Adrenal gland (tissue), 5 donors: ENCODE measurements at regions not wholly inside any gene's neighbourhood (a gene's known extent, or its start where the extent isn't known, plus 50 kb on each side); places are given as distances from the start of the nearest gene placed in this dataset.

Source experiments
- CTCF ChIP-seq, 6 experiments: fragments of 450-650 bp in 4 of 6; fragments of 200-600 bp in 2 of 6; sonication (generic) in 1 of 6; IDR thresholded peaks; 1 replicate in 5 of 6; 2 replicates in 1 of 6; pipeline versions ENCODE4 v1.5.1 to v1.8.0; 2016 to 2021; ENCODE audit warnings: antibody characterized with exemption in 6 of 6, mild to moderate bottlenecking in 2 of 6, moderate library complexity in 1 of 6
- POLR2A ChIP-seq, 2 donors: fragments of 450-650 bp; IDR thresholded peaks; one replicate each; pipeline ENCODE4 v1.6.1; 2017; ENCODE audit warnings: antibody characterized with exemption in 2 of 2, mild to moderate bottlenecking in 2 of 2, moderate library complexity in 1 of 2
- donor health status: DM: no; HTN: no; CAD: no.

- TF ChIP-seq CTCF (IDR thresholded peaks at IDR 0.05) (no peak), POLR2A (IDR thresholded peaks at IDR 0.05) (no peak)
Measured at GRCh38 chr9:24451346-24451745, 94.4 kb downstream of the IZUMO3 start.
